IMR-90 (cell line): ENCODE measurements at regions not wholly inside any gene's neighbourhood (a gene's known extent, or its start where the extent isn't known, plus 50 kb on each side); places are given as distances from the start of the nearest gene placed in this dataset.

Experiments
- BHLHE40 ChIP-seq: fragments of 150-350 bp; IDR thresholded peaks from 2 replicates; pipeline ENCODE4 v1.6.1; 2016; ENCODE audit warnings: mild to moderate bottlenecking, low read depth, low read length
- CEBPB ChIP-seq: IDR thresholded peaks from 2 replicates; pipeline ENCODE4 v1.6.1; 2012; ENCODE audit warnings: low read depth, low read length, improper control_type of control experiment
- FOS ChIP-seq: fragments of 150-350 bp; IDR thresholded peaks from 2 replicates; pipeline ENCODE4 v1.6.1; 2016; ENCODE audit warnings: low read depth, low read length
- MAFK ChIP-seq: IDR thresholded peaks from 2 replicates; pipeline ENCODE4 v1.6.1; 2012; ENCODE audit warnings: low read depth, low read length, improper control_type of control experiment
- MAZ ChIP-seq: IDR thresholded peaks from 2 replicates; pipeline ENCODE4 v1.6.1; 2012; ENCODE audit warnings: low read depth, mild to moderate bottlenecking, low read length, improper control_type of control experiment, moderate library complexity, borderline replicate concordance
- MXI1 ChIP-seq: IDR thresholded peaks from 2 replicates; pipeline ENCODE4 v1.6.1; 2012; ENCODE audit warnings: low read depth, mild to moderate bottlenecking, low read length, moderate library complexity, borderline replicate concordance
- POLR2A ChIP-seq: IDR thresholded peaks from 2 replicates; pipeline ENCODE4 v1.6.1; 2012; ENCODE audit warnings: mild to moderate bottlenecking, low read depth, low read length
- RAD21 ChIP-seq: IDR thresholded peaks from 2 replicates; pipeline ENCODE4 v1.6.1; 2012; ENCODE audit warnings: low read length, improper control_type of control experiment
- RCOR1 ChIP-seq: IDR thresholded peaks from 2 replicates; pipeline ENCODE4 v1.6.1; 2012; ENCODE audit warnings: mild to moderate bottlenecking, low read length, improper control_type of control experiment; ENCODE audit not compliant: insufficient replicate concordance
- RFX5 ChIP-seq: IDR thresholded peaks from 2 replicates; pipeline ENCODE4 v1.8.0; 2012; ENCODE audit warnings: low read depth, mild to moderate bottlenecking, low read length, moderate library complexity
- SMC3 ChIP-seq: fragments of 150-350 bp; IDR thresholded peaks from 2 replicates; pipeline ENCODE4 v1.6.1; 2016; ENCODE audit warnings: low read depth, mild to moderate bottlenecking, antibody characterized with exemption, low read length, moderate library complexity
- TF ChIP-seq, protein P1 (sequence below): conservative IDR thresholded peaks from 2 replicates; pipeline ENCODE4 v1.5.1; 2012; ENCODE audit warnings: mild to moderate bottlenecking, low read depth, low read length, improper control_type of control experiment
- TF ChIP-seq, protein P2 (sequence below): fragments of 150-350 bp; IDR thresholded peaks from 2 replicates; pipeline ENCODE4 v1.6.1; 2017; ENCODE audit warnings: mild to moderate bottlenecking, antibody characterized with exemption, low read length, low read depth
- TF ChIP-seq, protein P3 (sequence below): fragments of 150-350 bp; IDR thresholded peaks from 2 replicates; pipeline ENCODE4 v1.6.1; 2016; ENCODE audit warnings: low read depth, mild to moderate bottlenecking, low read length, moderate library complexity, borderline replicate concordance

DNA sequence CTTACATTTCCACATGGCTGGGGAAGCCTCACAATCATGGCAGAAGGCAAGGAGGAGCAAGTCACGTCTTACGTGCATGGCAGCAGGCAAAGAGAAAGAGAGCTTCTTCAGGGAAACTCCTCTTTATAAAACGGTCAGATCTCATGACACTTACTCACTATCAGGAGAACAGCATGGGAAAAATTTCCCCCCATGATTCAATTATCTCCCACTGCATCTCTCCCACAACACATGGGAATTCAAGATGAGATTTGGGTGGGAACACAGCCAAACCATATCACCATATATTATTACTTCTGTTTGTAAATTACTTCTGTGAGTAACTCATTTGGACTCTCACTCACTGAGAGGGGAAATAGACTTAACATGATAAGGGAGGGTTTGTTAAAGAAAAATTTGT lies 1496.8 kb upstream of the TMEM132C start:
- TF ChIP-seq, protein P1, sequence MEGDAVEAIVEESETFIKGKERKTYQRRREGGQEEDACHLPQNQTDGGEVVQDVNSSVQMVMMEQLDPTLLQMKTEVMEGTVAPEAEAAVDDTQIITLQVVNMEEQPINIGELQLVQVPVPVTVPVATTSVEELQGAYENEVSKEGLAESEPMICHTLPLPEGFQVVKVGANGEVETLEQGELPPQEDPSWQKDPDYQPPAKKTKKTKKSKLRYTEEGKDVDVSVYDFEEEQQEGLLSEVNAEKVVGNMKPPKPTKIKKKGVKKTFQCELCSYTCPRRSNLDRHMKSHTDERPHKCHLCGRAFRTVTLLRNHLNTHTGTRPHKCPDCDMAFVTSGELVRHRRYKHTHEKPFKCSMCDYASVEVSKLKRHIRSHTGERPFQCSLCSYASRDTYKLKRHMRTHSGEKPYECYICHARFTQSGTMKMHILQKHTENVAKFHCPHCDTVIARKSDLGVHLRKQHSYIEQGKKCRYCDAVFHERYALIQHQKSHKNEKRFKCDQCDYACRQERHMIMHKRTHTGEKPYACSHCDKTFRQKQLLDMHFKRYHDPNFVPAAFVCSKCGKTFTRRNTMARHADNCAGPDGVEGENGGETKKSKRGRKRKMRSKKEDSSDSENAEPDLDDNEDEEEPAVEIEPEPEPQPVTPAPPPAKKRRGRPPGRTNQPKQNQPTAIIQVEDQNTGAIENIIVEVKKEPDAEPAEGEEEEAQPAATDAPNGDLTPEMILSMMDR, result no peak
- TF ChIP-seq, protein P2, sequence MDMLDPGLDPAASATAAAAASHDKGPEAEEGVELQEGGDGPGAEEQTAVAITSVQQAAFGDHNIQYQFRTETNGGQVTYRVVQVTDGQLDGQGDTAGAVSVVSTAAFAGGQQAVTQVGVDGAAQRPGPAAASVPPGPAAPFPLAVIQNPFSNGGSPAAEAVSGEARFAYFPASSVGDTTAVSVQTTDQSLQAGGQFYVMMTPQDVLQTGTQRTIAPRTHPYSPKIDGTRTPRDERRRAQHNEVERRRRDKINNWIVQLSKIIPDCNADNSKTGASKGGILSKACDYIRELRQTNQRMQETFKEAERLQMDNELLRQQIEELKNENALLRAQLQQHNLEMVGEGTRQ, result no peak
- TF ChIP-seq MAFK (no peak), FOS (no peak), POLR2A (no peak), RFX5 (no peak), MXI1 (no peak), CEBPB (no peak), RCOR1 (no peak), BHLHE40 (no peak), SMC3 (no peak), RAD21 (no peak), MAZ (no peak)
- TF ChIP-seq, protein P3, sequence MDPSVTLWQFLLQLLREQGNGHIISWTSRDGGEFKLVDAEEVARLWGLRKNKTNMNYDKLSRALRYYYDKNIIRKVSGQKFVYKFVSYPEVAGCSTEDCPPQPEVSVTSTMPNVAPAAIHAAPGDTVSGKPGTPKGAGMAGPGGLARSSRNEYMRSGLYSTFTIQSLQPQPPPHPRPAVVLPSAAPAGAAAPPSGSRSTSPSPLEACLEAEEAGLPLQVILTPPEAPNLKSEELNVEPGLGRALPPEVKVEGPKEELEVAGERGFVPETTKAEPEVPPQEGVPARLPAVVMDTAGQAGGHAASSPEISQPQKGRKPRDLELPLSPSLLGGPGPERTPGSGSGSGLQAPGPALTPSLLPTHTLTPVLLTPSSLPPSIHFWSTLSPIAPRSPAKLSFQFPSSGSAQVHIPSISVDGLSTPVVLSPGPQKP, result no peak
